ENCODE measurements at regions not wholly inside any gene's neighbourhood (a gene's known extent, or its start where the extent isn't known, plus 50 kb on each side); places are given as distances from the start of the nearest gene placed in this dataset.

- no peak for TF ChIP-seq CTCF (IDR thresholded peaks at IDR 0.05)
- no peak for TF ChIP-seq POLR2A (IDR thresholded peaks at IDR 0.05)
These were observed 262.4 kb downstream of the HHIPL2 start for GRCh38 chr1:222285526-222285925.

All from uterus (tissue), 2 donors.